ENCODE measurements at regions not wholly inside any gene's neighbourhood (a gene's known extent, or its start where the extent isn't known, plus 50 kb on each side); places are given as distances from the start of the nearest gene placed in this dataset.

GRCh38 chr2:241951920-241952319 is 82.4 kb downstream of the RTP5 start:
- no peak for TF ChIP-seq OSR1 (CRISPR knock-in tag; IDR thresholded peaks at IDR 0.05)
- no peak for TF ChIP-seq RARB (CRISPR knock-in tag; IDR thresholded peaks at IDR 0.05)
- TF ChIP-seq ZNF565 (CRISPR knock-in tag; conservative IDR thresholded peaks at IDR 0.05; ENCODE audit: low read depth) = no peak
- TF ChIP-seq PATZ1 (CRISPR knock-in tag; IDR thresholded peaks at IDR 0.05; ENCODE audit: borderline replicate concordance) = no peak
- TF ChIP-seq SNAI2 (CRISPR knock-in tag; IDR thresholded peaks at IDR 0.05) = no peak
- no peak for TF ChIP-seq CREB5 (CRISPR knock-in tag; IDR thresholded peaks at IDR 0.05; ENCODE audit: low read depth)
- no peak for TF ChIP-seq GLIS3 (CRISPR knock-in tag; IDR thresholded peaks at IDR 0.05)
- no peak for TF ChIP-seq ZFP30 (CRISPR knock-in tag; IDR thresholded peaks at IDR 0.05)
- no peak for TF ChIP-seq CSRNP3 (CRISPR knock-in tag; IDR thresholded peaks at IDR 0.05)
- no peak for TF ChIP-seq ZFP3 (CRISPR knock-in tag; IDR thresholded peaks at IDR 0.05)

Data from SK-N-SH treated with all-trans-retinoic acid at 6 μM for 48 hours (cell line).